Tibial artery (tissue), 4 donors: ENCODE measurements at regions not wholly inside any gene's neighbourhood (a gene's known extent, or its start where the extent isn't known, plus 50 kb on each side); places are given as distances from the start of the nearest gene placed in this dataset.

Experiments
- DNase-seq, 2 donors: peaks; one replicate each; pipeline ENCODE4 v3.0.0-alpha.2; 2019
- H3K27ac ChIP-seq, 2 donors: fragments of 200-600 bp; sonication (generic) in 1 of 2; 1 replicate in 1 of 2; 2 replicates in 1 of 2; pipeline ENCODE4 v1.5.1; 2018 to 2019; ENCODE audit warnings: mild to moderate bottlenecking in 1 of 2
- H3K27me3 ChIP-seq, 2 donors: fragments of 200-600 bp; sonication (generic) in 1 of 2; one replicate each; pipeline versions ENCODE4 v1.5.1 to v1.6.0; 2016 to 2019
- H3K36me3 ChIP-seq, 3 donors: fragments of 200-600 bp; sonication (generic) in 2 of 3; one replicate each; pipeline ENCODE4 v1.5.1; 2016 to 2019; ENCODE audit warnings: mild to moderate bottlenecking in 2 of 3
- H3K4me1 ChIP-seq, 4 donors: fragments of 200-600 bp; sonication (generic) in 2 of 4; 1 replicate in 3 of 4; 2 replicates in 1 of 4; pipeline ENCODE4 v1.5.1; 2016 to 2019
- H3K4me3 ChIP-seq, 2 donors: fragments of 200-600 bp; sonication (generic) in 1 of 2; 1 replicate in 1 of 2; 2 replicates in 1 of 2; pipeline ENCODE4 v1.5.1; 2018 to 2019; ENCODE audit warnings: mild to moderate bottlenecking in 2 of 2
- H3K9me3 ChIP-seq, 3 donors: fragments of 200-600 bp; sonication (generic) in 1 of 3; one replicate each; pipeline ENCODE4 v1.5.1; 2016 to 2019
- intact Hi-C: fragments of 100-400 bp; cut with DNase I; formaldehyde crosslinking; loops from one replicate; pipeline ENCODE4 v1.15.0; 2023; ENCODE audit warnings: low total_unique reads
- TF ChIP-seq, protein P1 (sequence below), 2 experiments: fragments of 200-600 bp in 1 of 2; fragments of 450-650 bp in 1 of 2; IDR thresholded peaks; one replicate each; pipeline ENCODE4 v1.5.1; 2017 to 2019; ENCODE audit warnings: antibody characterized with exemption in 2 of 2, mild to moderate bottlenecking in 1 of 2, moderate library complexity in 1 of 2

DNA sequence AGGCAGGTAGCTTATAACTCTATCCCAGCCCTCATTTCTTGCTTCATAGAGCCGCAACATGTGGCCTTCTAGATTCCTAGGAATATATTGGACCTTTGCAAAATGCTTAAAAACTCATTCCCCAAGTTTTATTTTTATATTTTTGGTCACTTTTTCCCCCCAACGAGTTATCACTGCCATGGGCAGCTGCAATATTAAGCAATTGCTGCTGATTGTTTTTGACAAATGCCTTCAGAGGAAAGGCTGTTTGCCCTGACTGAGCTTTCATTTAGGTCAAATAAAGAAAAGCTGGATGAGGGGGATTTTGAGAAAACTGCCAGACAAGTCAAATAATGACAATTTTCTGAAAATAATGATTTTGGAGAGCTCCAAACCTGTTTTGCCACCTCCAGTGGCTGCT is 976.9 kb upstream of the MBL2 start:
- no peaks in the 10 kb centered on the region for H3K36me3 ChIP-seq
- TF ChIP-seq, protein P1, sequence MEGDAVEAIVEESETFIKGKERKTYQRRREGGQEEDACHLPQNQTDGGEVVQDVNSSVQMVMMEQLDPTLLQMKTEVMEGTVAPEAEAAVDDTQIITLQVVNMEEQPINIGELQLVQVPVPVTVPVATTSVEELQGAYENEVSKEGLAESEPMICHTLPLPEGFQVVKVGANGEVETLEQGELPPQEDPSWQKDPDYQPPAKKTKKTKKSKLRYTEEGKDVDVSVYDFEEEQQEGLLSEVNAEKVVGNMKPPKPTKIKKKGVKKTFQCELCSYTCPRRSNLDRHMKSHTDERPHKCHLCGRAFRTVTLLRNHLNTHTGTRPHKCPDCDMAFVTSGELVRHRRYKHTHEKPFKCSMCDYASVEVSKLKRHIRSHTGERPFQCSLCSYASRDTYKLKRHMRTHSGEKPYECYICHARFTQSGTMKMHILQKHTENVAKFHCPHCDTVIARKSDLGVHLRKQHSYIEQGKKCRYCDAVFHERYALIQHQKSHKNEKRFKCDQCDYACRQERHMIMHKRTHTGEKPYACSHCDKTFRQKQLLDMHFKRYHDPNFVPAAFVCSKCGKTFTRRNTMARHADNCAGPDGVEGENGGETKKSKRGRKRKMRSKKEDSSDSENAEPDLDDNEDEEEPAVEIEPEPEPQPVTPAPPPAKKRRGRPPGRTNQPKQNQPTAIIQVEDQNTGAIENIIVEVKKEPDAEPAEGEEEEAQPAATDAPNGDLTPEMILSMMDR (IDR thresholded peaks at IDR 0.05): no peak
- intact Hi-C loops: no loop called here
- no peak overlapping the region for H3K4me3 ChIP-seq
- H3K27me3 ChIP-seq: no peaks in the 10 kb centered on the region
- DNase-seq: no peak
- no peaks in the 10 kb centered on the region for H3K4me1 ChIP-seq
- no peak overlapping the region for H3K27ac ChIP-seq
- H3K9me3 ChIP-seq: peaks cover 0 to 6% (median 0%) of the 10 kb centered on the region in 3 donors

GRCh38 chr10:53748319-53748718 is 975.7 kb upstream of the MBL2 start:
- DNase-seq: no peak
- Histone ChIP-seq H3K27ac (no peak overlapping the region), H3K36me3 (no peaks in the 10 kb centered on the region), H3K4me1 (no peaks in the 10 kb centered on the region), H3K27me3 (no peaks in the 10 kb centered on the region), H3K4me3 (no peak overlapping the region), H3K9me3 (peaks cover 0 to 6% (median 0%) of the 10 kb centered on the region in 3 donors)
- TF ChIP-seq, protein P1 (IDR thresholded peaks at IDR 0.05): no peak
- intact Hi-C loops: no loop called here

DNA sequence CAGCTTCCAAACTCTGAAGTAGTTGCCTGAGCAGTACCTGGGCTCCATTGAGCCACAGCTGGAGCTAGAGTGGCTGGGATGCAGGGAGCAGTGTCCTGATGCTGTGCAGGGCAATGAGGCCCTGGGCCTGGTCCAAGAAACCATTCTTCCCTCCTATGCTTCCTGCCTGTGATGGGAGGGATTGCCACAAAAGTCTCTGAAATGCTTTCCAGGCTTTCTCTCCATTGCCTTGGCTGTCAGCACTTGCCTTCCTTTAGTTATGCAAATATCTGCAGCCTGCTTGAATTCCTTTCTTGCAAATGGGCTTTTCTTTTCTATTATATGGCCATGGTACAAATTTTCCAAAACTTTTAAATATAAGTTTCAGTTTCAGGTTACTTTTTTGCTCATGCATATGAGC is 972.2 kb upstream of the MBL2 start:
- Histone ChIP-seq H3K4me1 (no peaks in the 10 kb centered on the region), H3K4me3 (no peak overlapping the region), H3K36me3 (no peaks in the 10 kb centered on the region), H3K27ac (no peak overlapping the region), H3K9me3 (peaks cover 0 to 6% (median 0%) of the 10 kb centered on the region in 3 donors), H3K27me3 (no peaks in the 10 kb centered on the region)
- DNase-seq: no peak
- TF ChIP-seq, protein P1 (IDR thresholded peaks at IDR 0.05): no peak
- intact Hi-C loops: no loop called here

- DNase-seq: no peak
- TF ChIP-seq, protein P1 (IDR thresholded peaks at IDR 0.05): no peak
- H3K27me3 ChIP-seq: no peaks in the 10 kb centered on the region
- H3K9me3 ChIP-seq: peaks cover 0 to 6% (median 0%) of the 10 kb centered on the region in 3 donors
- H3K36me3 ChIP-seq: no peaks in the 10 kb centered on the region
- H3K4me3 ChIP-seq: no peak overlapping the region
- intact Hi-C loops: no loop called here
- no peak overlapping the region for H3K27ac ChIP-seq
- H3K4me1 ChIP-seq: no peaks in the 10 kb centered on the region
These were observed 971.6 kb upstream of the MBL2 start for GRCh38 chr10:53744176-53744575.

- TF ChIP-seq, protein P1 (IDR thresholded peaks at IDR 0.05): no peak
- intact Hi-C loops: no loop called here
These were observed 964.5 kb upstream of the MBL2 start for GRCh38 chr10:53737132-53737531.

GRCh38 chr10:53726921-53727320 is 954.3 kb upstream of the MBL2 start:
- Histone ChIP-seq H3K4me3 (no peak overlapping the region), H3K9me3 (no peaks in the 10 kb centered on the region), H3K4me1 (no peaks in the 10 kb centered on the region), H3K27ac (no peak overlapping the region), H3K27me3 (no peaks in the 10 kb centered on the region), H3K36me3 (no peaks in the 10 kb centered on the region)
- TF ChIP-seq, protein P1 (IDR thresholded peaks at IDR 0.05): no peak
- no peak for DNase-seq
- intact Hi-C loops: no loop called here

More at GRCh38 chr10:53737132-53737531, 964.5 kb upstream of the MBL2 start:
- Histone ChIP-seq H3K27ac (no peak overlapping the region), H3K4me1 (no peaks in the 10 kb centered on the region), H3K36me3 (no peaks in the 10 kb centered on the region), H3K9me3 (no peaks in the 10 kb centered on the region), H3K27me3 (no peaks in the 10 kb centered on the region), H3K4me3 (no peak overlapping the region)
- no peak for DNase-seq
